ES-I3 (cell line): ENCODE measurements at regions not wholly inside any gene's neighbourhood (a gene's known extent, or its start where the extent isn't known, plus 50 kb on each side); places are given as distances from the start of the nearest gene placed in this dataset.
"Not testable (repeated sequence)": the region's sequence is repeated elsewhere in the genome, so short reads cannot be mapped to it uniquely, and the experiment has no call there.

Source experiments
- H3K36me3 ChIP-seq: 2 replicates; pipeline ENCODE4 v1.6.1; 2013; ENCODE audit warnings: mild to moderate bottlenecking, low read length, control low read depth, moderate library complexity; ENCODE audit not compliant: insufficient read depth
- H3K4me1 ChIP-seq: 2 replicates; pipeline ENCODE4 v1.6.1; 2013; ENCODE audit warnings: mild to moderate bottlenecking, control low read depth, low read length; ENCODE audit not compliant: insufficient read depth
- H3K9ac ChIP-seq: 2 replicates; pipeline ENCODE4 v1.6.1; 2013; ENCODE audit warnings: low read depth, mild to moderate bottlenecking, low read length, moderate library complexity
- H3K9me3 ChIP-seq: 2 replicates; pipeline ENCODE4 v1.6.1; 2013; ENCODE audit warnings: mild to moderate bottlenecking, low read length, moderate library complexity; ENCODE audit not compliant: control insufficient read depth, insufficient read depth

GRCh38 chr6:170149681-170150589, 140.9 kb downstream of the DLL1 start:
- Histone ChIP-seq H3K36me3 (no peaks in the 10 kb centered on the region), H3K4me1 (peaks cover 9% of the 10 kb centered on the region; the same call in 1 of the 2 replicates), H3K9ac (no peak overlapping the region), H3K9me3 (no peaks in the 10 kb centered on the region)

GRCh38 chr6:170148709-170149470, 142.0 kb downstream of the DLL1 start:
- H3K4me1 ChIP-seq: peaks cover 9% of the 10 kb centered on the region; the same call in 1 of the 2 replicates
- H3K9ac ChIP-seq: no peak overlapping the region
- no peaks in the 10 kb centered on the region for H3K9me3 ChIP-seq
- no peaks in the 10 kb centered on the region for H3K36me3 ChIP-seq

- H3K4me1 ChIP-seq: peaks cover 9% of the 10 kb centered on the region; the same call in 1 of the 2 replicates
- H3K9ac ChIP-seq: no peak overlapping the region
- H3K9me3 ChIP-seq: no peaks in the 10 kb centered on the region
- H3K36me3 ChIP-seq: no peaks in the 10 kb centered on the region
These were observed 142.8 kb downstream of the DLL1 start for GRCh38 chr6:170147832-170148708.

DNA sequence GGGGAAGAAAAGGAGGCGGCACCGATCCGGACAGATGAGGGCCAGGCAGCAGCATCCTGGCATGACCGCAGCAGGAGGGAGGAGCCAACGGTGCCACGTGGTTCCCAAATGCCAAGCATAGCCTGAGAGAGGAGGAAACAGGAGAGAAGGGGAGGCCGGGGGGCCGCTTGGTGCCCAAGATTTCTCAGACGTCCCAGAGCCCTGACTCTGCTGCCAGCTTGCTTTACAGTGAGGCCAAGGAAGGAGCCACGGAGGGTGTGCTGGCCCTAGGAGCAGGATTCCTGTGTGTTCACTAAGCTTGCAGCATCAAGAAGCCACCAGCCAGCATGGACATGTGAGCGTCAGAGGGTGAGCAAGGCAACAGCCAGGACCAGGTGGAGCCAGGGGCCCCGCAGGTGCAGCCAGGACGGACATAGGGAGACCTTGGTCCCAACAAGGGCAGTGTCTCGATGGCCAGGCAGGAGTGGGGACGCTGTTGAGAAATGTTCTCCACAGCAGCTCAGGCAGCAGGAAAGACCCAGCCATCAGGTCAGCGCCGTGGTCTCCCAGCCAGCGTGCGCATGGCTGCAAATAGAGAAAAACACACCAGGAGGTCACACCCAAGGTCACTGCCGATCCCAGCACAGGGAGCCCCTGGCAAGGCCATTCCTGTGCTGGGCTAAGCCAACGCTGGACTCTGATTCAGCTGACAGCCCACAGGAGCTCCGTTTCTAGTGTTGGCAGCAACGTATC, 143.7 kb downstream of the DLL1 start:
- Histone ChIP-seq H3K4me1 (peaks cover 3% of the 10 kb centered on the region; the same call in 1 of the 2 replicates), H3K36me3 (no peaks in the 10 kb centered on the region), H3K9ac (no peak overlapping the region), H3K9me3 (0 out of 2 replicates have a peak, but pooled peaks cover 3% of the 10 kb centered on the region)

DNA sequence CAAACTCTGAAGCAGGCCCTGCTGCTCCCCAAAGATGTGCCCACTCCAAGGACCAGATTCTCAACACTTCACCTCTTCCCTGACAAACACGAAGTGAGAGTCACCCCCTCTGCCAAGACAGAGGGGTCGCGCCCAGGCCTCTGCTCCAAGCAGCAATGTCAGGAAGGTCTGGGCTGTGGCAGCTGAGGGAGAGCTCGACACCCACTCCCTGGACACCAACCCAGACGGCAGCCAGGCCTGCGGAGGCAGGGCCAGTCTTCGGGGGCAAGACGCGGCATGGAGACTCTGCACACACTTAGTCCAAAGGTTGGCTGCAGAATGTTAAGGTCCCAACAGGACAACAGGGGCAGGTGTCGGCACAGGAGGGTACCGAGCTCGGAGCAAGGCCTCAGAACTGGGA, 144.2 kb downstream of the DLL1 start:
- no peaks in the 10 kb centered on the region; the same call in 1 of the 2 replicates for H3K4me1 ChIP-seq
- H3K9ac ChIP-seq: no peak overlapping the region
- H3K9me3 ChIP-seq: 0 out of 2 replicates have a peak, but pooled peaks cover 3% of the 10 kb centered on the region
- H3K36me3 ChIP-seq: no peaks in the 10 kb centered on the region

GRCh38 chr6:170146131-170146530, 144.7 kb downstream of the DLL1 start:
- not testable (repeated sequence) for H3K9me3 ChIP-seq, H3K9ac ChIP-seq, H3K4me1 ChIP-seq, H3K36me3 ChIP-seq

DNA sequence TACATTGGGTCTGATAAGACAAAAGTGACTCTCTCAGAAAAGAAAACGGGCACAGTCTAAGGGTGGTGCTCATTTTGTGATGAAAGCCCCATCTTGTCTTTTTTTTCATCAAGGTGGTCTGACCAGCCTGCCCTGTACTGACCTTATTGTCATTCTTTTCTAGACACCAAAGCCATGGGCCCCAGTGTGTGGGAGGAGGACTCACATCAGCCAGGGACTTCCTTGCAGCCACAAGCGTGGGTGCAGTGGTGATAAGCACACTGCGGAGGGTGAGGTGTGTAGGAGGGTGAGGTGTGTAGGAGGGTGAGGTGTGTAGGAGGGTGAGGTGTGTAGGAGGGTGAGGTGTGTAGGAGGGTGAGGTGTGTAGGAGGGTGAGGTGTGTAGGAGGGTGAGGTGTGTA, 145.2 kb downstream of the DLL1 start:
- H3K4me1 ChIP-seq, H3K9ac ChIP-seq, H3K9me3 ChIP-seq, H3K36me3 ChIP-seq: not testable (repeated sequence)

- 0 out of 2 replicates have a peak, but pooled peaks cover 3% of the 10 kb centered on the region for H3K9me3 ChIP-seq
- H3K36me3 ChIP-seq: no peaks in the 10 kb centered on the region
- H3K9ac ChIP-seq: no peak overlapping the region
- no peaks in the 10 kb centered on the region; the same call in 1 of the 2 replicates for H3K4me1 ChIP-seq
These were observed 145.6 kb downstream of the DLL1 start for GRCh38 chr6:170145272-170145592.

DNA sequence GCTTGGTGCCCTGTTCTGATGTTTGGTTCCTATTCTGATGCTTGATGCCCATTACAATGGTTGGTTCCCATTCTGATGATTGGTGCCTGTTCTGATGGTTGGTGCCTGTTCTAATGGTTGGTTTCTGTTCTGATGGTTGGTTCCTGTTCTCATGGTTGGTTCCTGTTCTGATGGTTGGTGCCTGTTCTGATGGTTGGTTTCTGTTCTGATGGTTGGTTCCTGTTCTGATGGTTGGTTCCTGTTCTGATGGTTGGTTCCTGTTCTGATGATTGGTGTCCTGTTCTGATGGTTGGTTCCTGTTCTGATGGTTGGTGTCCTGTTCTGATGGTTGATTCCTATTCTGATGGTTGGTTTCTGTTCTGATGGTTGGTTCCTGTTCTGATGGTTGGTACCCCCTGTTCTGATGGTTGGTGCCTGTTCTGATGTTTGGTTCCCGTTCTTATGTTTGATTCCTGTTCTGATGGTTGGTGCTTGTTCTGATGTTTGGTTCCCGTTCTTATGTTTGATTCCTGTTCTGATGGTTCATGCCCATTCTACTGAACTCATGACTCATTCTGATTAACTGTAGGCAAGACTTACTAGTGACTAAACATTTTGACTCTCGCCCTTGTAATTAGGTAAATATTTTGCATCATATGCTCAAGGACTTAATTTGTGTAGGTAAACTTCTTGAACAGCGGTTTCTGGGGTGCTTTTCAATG, 146.2 kb downstream of the DLL1 start:
- Histone ChIP-seq H3K9me3 (0 out of 2 replicates have a peak, but pooled peaks cover 3% of the 10 kb centered on the region), H3K4me1 (no peaks in the 10 kb centered on the region; the same call in 1 of the 2 replicates), H3K9ac (no peak overlapping the region), H3K36me3 (no peaks in the 10 kb centered on the region)

DNA sequence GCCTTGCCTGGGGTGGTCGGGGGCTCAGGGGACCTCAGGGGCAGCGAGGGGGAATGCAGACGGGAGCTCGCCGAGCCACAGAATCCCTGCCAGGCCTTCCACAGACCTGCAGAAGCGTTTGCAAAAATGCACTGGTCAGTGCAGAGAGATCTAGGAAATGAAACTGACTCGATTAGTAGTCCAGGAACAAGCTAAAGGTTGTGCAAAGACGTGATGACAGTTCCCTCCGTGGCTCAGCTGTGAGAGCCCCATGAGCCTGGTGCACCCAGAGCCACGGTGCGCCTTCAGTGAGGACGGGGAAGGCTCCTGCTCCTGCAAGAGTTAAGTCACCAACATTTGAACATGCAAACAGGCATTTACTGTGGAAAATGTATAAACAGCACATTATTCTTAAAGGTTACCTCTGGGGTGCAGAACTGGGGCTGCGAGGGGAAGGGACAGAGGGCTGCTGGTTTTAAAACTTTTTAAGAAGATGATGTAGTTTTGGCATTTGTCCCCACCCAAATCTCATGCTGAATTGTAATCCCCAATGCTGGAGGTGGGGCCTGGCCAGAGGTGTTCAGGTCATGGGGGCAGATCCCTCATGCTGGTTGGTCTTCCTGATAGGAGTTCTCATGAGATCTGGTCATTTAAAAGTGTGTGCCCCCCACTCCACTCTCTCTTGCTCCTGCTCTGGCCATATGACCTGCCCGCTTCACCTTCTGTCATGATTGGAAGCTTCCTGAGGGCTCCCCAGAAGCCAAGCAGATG, 147.3 kb downstream of the DLL1 start:
- H3K9ac ChIP-seq: no peak overlapping the region
- H3K9me3 ChIP-seq: 0 out of 2 replicates have a peak, but pooled peaks cover 3% of the 10 kb centered on the region
- H3K36me3 ChIP-seq: no peaks in the 10 kb centered on the region
- H3K4me1 ChIP-seq: no peaks in the 10 kb centered on the region; the same call in 1 of the 2 replicates

DNA sequence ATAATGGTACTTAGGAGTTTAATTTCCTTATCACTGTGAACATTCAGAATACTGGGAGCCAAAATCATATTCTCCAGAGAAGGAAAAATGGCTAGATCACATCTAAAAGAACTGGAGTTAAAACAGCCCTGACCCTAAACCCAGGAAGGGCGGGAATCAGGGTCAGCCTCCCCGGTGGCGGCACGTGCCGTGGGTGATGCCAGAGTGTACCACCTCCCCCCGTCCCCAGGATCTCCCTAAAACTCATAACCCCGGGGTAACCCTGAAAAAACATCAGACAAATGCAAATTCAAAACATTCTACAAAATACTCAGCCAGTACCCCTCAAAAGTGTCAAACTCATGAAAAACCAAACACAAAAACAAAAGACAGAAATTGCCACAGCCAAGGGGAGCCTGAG, 148.3 kb downstream of the DLL1 start:
- Histone ChIP-seq H3K9ac (no peak overlapping the region), H3K4me1 (no peaks in the 10 kb centered on the region; the same call in 1 of the 2 replicates), H3K9me3 (0 out of 2 replicates have a peak, but pooled peaks cover 3% of the 10 kb centered on the region), H3K36me3 (no peaks in the 10 kb centered on the region)

- not testable (repeated sequence) for H3K4me1 ChIP-seq, H3K9ac ChIP-seq, H3K9me3 ChIP-seq, H3K36me3 ChIP-seq
These were observed 149.8 kb downstream of the DLL1 start for GRCh38 chr6:170141061-170141460.
